Neuronal stem cell (in vitro differentiated cells): ENCODE measurements at regions not wholly inside any gene's neighbourhood (a gene's known extent, or its start where the extent isn't known, plus 50 kb on each side); places are given as distances from the start of the nearest gene placed in this dataset.

Experiments used
- DNase-seq: peaks from one replicate; pipeline ENCODE4 v3.0.0-alpha.2; 2013; ENCODE audit warnings: low spot score
- H2AFZ ChIP-seq: one replicate; pipeline ENCODE4 v1.6.1; 2013; ENCODE audit warnings: mild to moderate bottlenecking, low read length, inconsistent platforms
- H2AK5ac ChIP-seq: 2 replicates; pipeline ENCODE4 v1.6.1; 2013; ENCODE audit warnings: low read depth, mild to moderate bottlenecking, inconsistent platforms, low read length, moderate library complexity, mixed read lengths
- H2BK120ac ChIP-seq: 2 replicates; pipeline ENCODE4 v1.6.1; 2013; ENCODE audit warnings: low read depth, mild to moderate bottlenecking, inconsistent platforms, low read length, moderate library complexity, mixed read lengths
- H2BK12ac ChIP-seq: one replicate; pipeline ENCODE4 v1.6.1; 2013; ENCODE audit warnings: low read length, inconsistent platforms
- H2BK15ac ChIP-seq: 2 replicates; pipeline ENCODE4 v1.6.1; 2013; ENCODE audit warnings: mild to moderate bottlenecking, low read length, inconsistent platforms, mixed read lengths
- H2BK5ac ChIP-seq: one replicate; pipeline ENCODE4 v1.6.1; 2013; ENCODE audit warnings: inconsistent platforms, mild to moderate bottlenecking, low read length, moderate library complexity
- H3K14ac ChIP-seq: one replicate; pipeline ENCODE4 v1.6.1; 2013; ENCODE audit warnings: low read length, inconsistent platforms
- H3K18ac ChIP-seq: 2 replicates; pipeline ENCODE4 v1.6.1; 2013; ENCODE audit warnings: low read length, inconsistent platforms
- H3K23ac ChIP-seq: 2 replicates; pipeline ENCODE4 v1.6.1; 2013; ENCODE audit warnings: low read depth, mild to moderate bottlenecking, mixed read lengths, low read length, inconsistent platforms; ENCODE audit not compliant: poor library complexity
- H3K27ac ChIP-seq: replicated peaks from 3 replicates; pipeline ENCODE4 v1.5.1; 2013; ENCODE audit warnings: low read length, inconsistent platforms
- H3K27me3 ChIP-seq, 3 experiments: 2 replicates each; pipeline ENCODE4 v1.6.1; 2013; ENCODE audit warnings: low read length in 3 of 3, mild to moderate bottlenecking in 2 of 3, inconsistent platforms in 1 of 3, low read depth in 1 of 3, mixed read lengths in 1 of 3, moderate library complexity in 1 of 3; ENCODE audit not compliant: control insufficient read depth in 3 of 3, insufficient read depth in 3 of 3
- H3K36me3 ChIP-seq, 2 donors: replicated peaks in 1 of 2; 2 replicates each; pipeline ENCODE4 v1.6.1; 2013; ENCODE audit warnings: low read length in 2 of 2; ENCODE audit not compliant: control insufficient read depth in 2 of 2, insufficient read depth in 2 of 2
- H3K4ac ChIP-seq: 2 replicates; pipeline ENCODE4 v1.6.1; 2013; ENCODE audit warnings: inconsistent platforms, mild to moderate bottlenecking, low read length, moderate library complexity
- H3K4me1 ChIP-seq, 2 donors: 1 replicate in 1 of 2; 2 replicates in 1 of 2; pipeline ENCODE4 v1.6.1; 2013; ENCODE audit warnings: low read length in 2 of 2, low read depth in 1 of 2; ENCODE audit not compliant: control insufficient read depth in 2 of 2, insufficient read depth in 1 of 2
- H3K4me2 ChIP-seq: one replicate; pipeline ENCODE4 v1.6.1; 2013; ENCODE audit warnings: mild to moderate bottlenecking, low read length, inconsistent platforms; ENCODE audit not compliant: insufficient read depth, poor library complexity, severe bottlenecking
- H3K4me3 ChIP-seq, 2 donors: 2 replicates each; pipeline ENCODE4 v1.5.1; 2013; ENCODE audit warnings: low read length in 2 of 2, mild to moderate bottlenecking in 2 of 2, inconsistent platforms in 1 of 2, moderate library complexity in 1 of 2
- H3K79me1 ChIP-seq: one replicate; pipeline ENCODE4 v1.6.1; 2013; ENCODE audit warnings: low read depth, mild to moderate bottlenecking, inconsistent platforms, low read length, moderate library complexity
- H3K9ac ChIP-seq: one replicate; pipeline ENCODE4 v1.6.1; 2013; ENCODE audit warnings: mild to moderate bottlenecking, low read depth, low read length, inconsistent platforms; ENCODE audit not compliant: poor library complexity
- H3K9me3 ChIP-seq, 2 donors: replicated peaks in 1 of 2; 2 replicates each; pipeline versions ENCODE3 to v1.6.1; 2013; ENCODE audit warnings: low read length in 2 of 2, mild to moderate bottlenecking in 2 of 2, inconsistent platforms in 1 of 2, low read depth in 1 of 2, mixed read lengths in 1 of 2, moderate library complexity in 1 of 2; ENCODE audit not compliant: control insufficient read depth in 2 of 2, insufficient read depth in 1 of 2
- H4K8ac ChIP-seq: one replicate; pipeline ENCODE4 v1.6.1; 2013; ENCODE audit warnings: low read depth, mild to moderate bottlenecking, inconsistent platforms, low read length, moderate library complexity
- H4K91ac ChIP-seq: one replicate; pipeline ENCODE4 v1.6.1; 2013; ENCODE audit warnings: low read length, low read depth, mild to moderate bottlenecking, inconsistent platforms; ENCODE audit not compliant: poor library complexity
- WGBS, 2 donors: extraction: QIAGEN DNeasy Blood & Tissue Kit; methylation state at CpG; one replicate each; pipeline ENCODE4 v1.1.7; 2013; ENCODE audit warnings: missing lambda C conversion rate in 2 of 2, mixed read lengths in 1 of 2; ENCODE audit not compliant: insufficient read length in 2 of 2, insufficient replicate concordance in 1 of 2; ENCODE audit errors: extremely low coverage in 2 of 2; 5-methylcytosine and 5-hydroxymethylcytosine counted together

- H3K79me1 ChIP-seq, result no peaks in the 10 kb centered on the region
- no peak overlapping the region for H2AFZ ChIP-seq
- H4K91ac ChIP-seq, result no peak overlapping the region
- H2BK15ac ChIP-seq, result no peak overlapping the region
- no peak overlapping the region for H2BK5ac ChIP-seq
- H2BK120ac ChIP-seq, result no peak overlapping the region
- H3K4me2 ChIP-seq, result no peak overlapping the region
- DNase-seq, result no peak
- no peaks in the 10 kb centered on the region for H3K9me3 ChIP-seq
- H3K4me3 ChIP-seq, result no peak overlapping the region
- H3K36me3 ChIP-seq, result no peaks in the 10 kb centered on the region
- H3K18ac ChIP-seq, result no peak overlapping the region
- no peak overlapping the region for H3K4ac ChIP-seq
- H2AK5ac ChIP-seq, result no peak overlapping the region
- no peaks in the 10 kb centered on the region for H3K27me3 ChIP-seq
- no peak overlapping the region for H2BK12ac ChIP-seq
- H3K27ac ChIP-seq, result no peak overlapping the region
- no peak overlapping the region for H3K14ac ChIP-seq
- no peak overlapping the region for H3K23ac ChIP-seq
- WGBS, 2 donors, result no CpG with 5 or more reads among the region's 1 CpG
- H4K8ac ChIP-seq, result no peak overlapping the region
- no peaks in the 10 kb centered on the region for H3K4me1 ChIP-seq
- H3K9ac ChIP-seq, result no peak overlapping the region
Observed at GRCh38 chr5:166027582-166027981, 2263.9 kb upstream of the WWC1 start.

GRCh38 chr5:166031926-166032325 lies 2259.5 kb upstream of the WWC1 start:
- Histone ChIP-seq H4K91ac (no peak overlapping the region), H3K27me3 (no peaks in the 10 kb centered on the region), H2BK15ac (no peak overlapping the region), H2BK12ac (no peak overlapping the region), H3K4me2 (no peak overlapping the region), H2AK5ac (no peak overlapping the region), H3K79me1 (no peaks in the 10 kb centered on the region), H3K9ac (no peak overlapping the region), H4K8ac (no peak overlapping the region), H2BK5ac (no peak overlapping the region), H3K23ac (no peak overlapping the region), H3K36me3 (no peaks in the 10 kb centered on the region), H3K27ac (no peak overlapping the region), H3K9me3 (no peaks in the 10 kb centered on the region), H2AFZ (no peak overlapping the region), H3K4me3 (no peak overlapping the region), H3K4ac (no peak overlapping the region), H3K14ac (no peak overlapping the region), H3K4me1 (no peaks in the 10 kb centered on the region), H2BK120ac (no peak overlapping the region), H3K18ac (no peak overlapping the region)
- DNase-seq, result no peak
- WGBS, 2 donors, result no CpG with 5 or more reads among the region's 2 CpGs

- DNase-seq, result no peak
Observed at GRCh38 chr5:166032601-166033000, 2258.8 kb upstream of the WWC1 start.

GRCh38 chr5:166045961-166046360 lies 2245.5 kb upstream of the WWC1 start:
- no peak overlapping the region for H3K23ac ChIP-seq
- DNase-seq, result no peak
- H3K4me2 ChIP-seq, result no peak overlapping the region

More at GRCh38 chr5:166032601-166033000, 2258.8 kb upstream of the WWC1 start:
- Histone ChIP-seq H4K8ac (no peak overlapping the region), H3K9ac (no peak overlapping the region), H3K4me1 (no peaks in the 10 kb centered on the region), H3K4me2 (no peak overlapping the region), H2AFZ (no peak overlapping the region), H3K9me3 (no peaks in the 10 kb centered on the region), H3K14ac (no peak overlapping the region), H3K4me3 (no peak overlapping the region), H4K91ac (no peak overlapping the region), H3K36me3 (no peaks in the 10 kb centered on the region), H2BK12ac (no peak overlapping the region), H2BK5ac (no peak overlapping the region), H2BK15ac (no peak overlapping the region), H3K23ac (no peak overlapping the region), H3K18ac (no peak overlapping the region), H2BK120ac (no peak overlapping the region), H3K79me1 (no peaks in the 10 kb centered on the region), H3K4ac (no peak overlapping the region), H3K27ac (no peak overlapping the region), H3K27me3 (no peaks in the 10 kb centered on the region), H2AK5ac (no peak overlapping the region)
- no CpG with 5 or more reads among the region's 1 CpG for WGBS, 2 donors

More at GRCh38 chr5:166045961-166046360, 2245.5 kb upstream of the WWC1 start:
- H2BK12ac ChIP-seq, result no peak overlapping the region
- H2BK5ac ChIP-seq, result no peak overlapping the region
- no peak overlapping the region for H3K4me3 ChIP-seq
- no peak overlapping the region for H3K4ac ChIP-seq
- no peak overlapping the region for H3K14ac ChIP-seq
- H3K9me3 ChIP-seq, result no peaks in the 10 kb centered on the region
- H2BK120ac ChIP-seq, result no peak overlapping the region
- H2AFZ ChIP-seq, result no peak overlapping the region
- H4K8ac ChIP-seq, result no peak overlapping the region
- WGBS, 2 donors, result no CpG with 5 or more reads among the region's 2 CpGs
- H4K91ac ChIP-seq, result no peak overlapping the region
- H3K9ac ChIP-seq, result no peak overlapping the region
- no peak overlapping the region for H2BK15ac ChIP-seq
- no peaks in the 10 kb centered on the region for H3K79me1 ChIP-seq
- no peak overlapping the region for H2AK5ac ChIP-seq
- H3K27me3 ChIP-seq, result no peaks in the 10 kb centered on the region
- H3K4me1 ChIP-seq, result no peaks in the 10 kb centered on the region
- no peaks in the 10 kb centered on the region for H3K36me3 ChIP-seq
- no peak overlapping the region for H3K18ac ChIP-seq
- H3K27ac ChIP-seq, result no peak overlapping the region
